ENCODE measurements at regions not wholly inside any gene's neighbourhood (a gene's known extent, or its start where the extent isn't known, plus 50 kb on each side); places are given as distances from the start of the nearest gene placed in this dataset.

DNA sequence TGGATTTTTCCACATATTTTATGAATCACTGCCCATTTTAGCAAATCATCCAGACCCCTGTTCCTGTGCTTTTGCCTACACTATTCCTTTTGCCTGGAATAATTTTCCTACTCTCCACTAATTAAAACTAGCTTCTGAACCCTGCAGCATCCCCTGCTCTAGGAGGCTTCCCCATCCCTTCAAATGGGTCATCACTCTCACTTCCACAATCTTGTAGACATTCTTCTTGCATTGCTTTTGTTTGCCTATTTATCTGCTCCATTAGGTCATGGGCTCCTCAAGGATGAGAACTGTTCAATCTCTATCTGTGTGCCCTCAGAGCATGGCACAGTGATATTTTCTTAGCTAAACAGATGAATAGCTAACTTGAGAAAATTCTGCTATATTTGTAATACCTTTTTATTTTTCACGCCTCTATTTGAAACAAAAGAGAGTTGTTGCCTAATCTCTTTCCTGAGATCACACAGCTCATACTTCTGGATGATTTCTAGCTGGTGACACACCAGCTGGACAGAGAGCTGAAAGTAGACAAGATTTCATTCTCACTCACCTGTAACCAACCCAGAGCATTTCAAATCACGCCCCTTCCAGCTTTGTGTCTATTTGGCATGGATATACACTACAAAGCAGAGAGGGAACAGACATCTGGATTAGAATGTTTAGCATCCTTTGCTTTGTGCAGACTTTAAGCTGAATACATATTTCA lies 466.0 kb downstream of the FOXO1 start:
- H3K27ac Mint-ChIP-seq, result no peak overlapping the region
- no peaks in the 10 kb centered on the region for H3K36me3 Mint-ChIP-seq (ENCODE audit: low read depth)
- peaks cover 5% of the 10 kb centered on the region; the same call in 1 of the 2 replicates for H3K9me3 Mint-ChIP-seq
- TF ChIP-seq, protein P1, sequence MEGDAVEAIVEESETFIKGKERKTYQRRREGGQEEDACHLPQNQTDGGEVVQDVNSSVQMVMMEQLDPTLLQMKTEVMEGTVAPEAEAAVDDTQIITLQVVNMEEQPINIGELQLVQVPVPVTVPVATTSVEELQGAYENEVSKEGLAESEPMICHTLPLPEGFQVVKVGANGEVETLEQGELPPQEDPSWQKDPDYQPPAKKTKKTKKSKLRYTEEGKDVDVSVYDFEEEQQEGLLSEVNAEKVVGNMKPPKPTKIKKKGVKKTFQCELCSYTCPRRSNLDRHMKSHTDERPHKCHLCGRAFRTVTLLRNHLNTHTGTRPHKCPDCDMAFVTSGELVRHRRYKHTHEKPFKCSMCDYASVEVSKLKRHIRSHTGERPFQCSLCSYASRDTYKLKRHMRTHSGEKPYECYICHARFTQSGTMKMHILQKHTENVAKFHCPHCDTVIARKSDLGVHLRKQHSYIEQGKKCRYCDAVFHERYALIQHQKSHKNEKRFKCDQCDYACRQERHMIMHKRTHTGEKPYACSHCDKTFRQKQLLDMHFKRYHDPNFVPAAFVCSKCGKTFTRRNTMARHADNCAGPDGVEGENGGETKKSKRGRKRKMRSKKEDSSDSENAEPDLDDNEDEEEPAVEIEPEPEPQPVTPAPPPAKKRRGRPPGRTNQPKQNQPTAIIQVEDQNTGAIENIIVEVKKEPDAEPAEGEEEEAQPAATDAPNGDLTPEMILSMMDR (IDR thresholded peaks at IDR 0.05), result no peak
- H3K27me3 Mint-ChIP-seq (ENCODE audit: insufficient read depth), result peaks cover 2% of the 10 kb centered on the region
- DNase-seq, result no peak
- no peaks in the 10 kb centered on the region for H3K4me1 Mint-ChIP-seq (ENCODE audit: low read depth)
- no peak overlapping the region for H3K4me3 Mint-ChIP-seq

DNA sequence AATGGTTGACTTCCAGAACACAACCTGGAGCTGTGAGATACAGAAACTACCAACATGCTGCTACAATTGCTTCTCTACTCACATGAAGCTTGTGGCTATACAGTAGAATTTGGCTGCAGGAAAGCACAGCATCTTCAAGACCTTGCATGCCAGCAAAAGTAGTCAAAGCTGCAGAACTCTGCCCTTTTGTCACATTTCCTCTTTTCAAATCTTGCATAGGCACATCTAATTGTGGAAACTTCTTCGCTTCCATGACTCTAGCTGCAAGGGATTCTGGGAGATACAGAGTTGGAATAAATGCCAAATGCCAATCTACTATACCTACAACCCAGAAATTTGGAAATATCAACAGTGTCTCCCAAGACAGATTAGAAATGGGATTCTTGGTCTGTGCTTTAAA lies 462.2 kb downstream of the FOXO1 start:
- peaks cover 10% of the 10 kb centered on the region for H3K9me3 Mint-ChIP-seq
- H3K4me1 Mint-ChIP-seq (ENCODE audit: low read depth), result peaks cover 4% of the 10 kb centered on the region; the same call in 1 of the 2 replicates
- no peak overlapping the region for H3K4me3 Mint-ChIP-seq
- no peak overlapping the region for H3K27ac Mint-ChIP-seq
- no peaks in the 10 kb centered on the region for H3K36me3 Mint-ChIP-seq (ENCODE audit: low read depth)
- TF ChIP-seq, protein P1 (IDR thresholded peaks at IDR 0.05), result no peak
- H3K27me3 Mint-ChIP-seq (ENCODE audit: insufficient read depth), result peaks cover 2% of the 10 kb centered on the region
- no peak for DNase-seq

GRCh38 chr13:40205771-40206240 lies 460.6 kb downstream of the FOXO1 start:
- Mint-ChIP-seq H3K27ac (no peak overlapping the region), H3K4me3 (no peak overlapping the region), H3K4me1 (ENCODE audit: low read depth) (peaks cover 4% of the 10 kb centered on the region; the same call in 1 of the 2 replicates), H3K27me3 (ENCODE audit: insufficient read depth) (peaks cover 5% of the 10 kb centered on the region), H3K9me3 (peaks cover 10% of the 10 kb centered on the region), H3K36me3 (ENCODE audit: low read depth) (no peaks in the 10 kb centered on the region)
- no peak for DNase-seq
- TF ChIP-seq, protein P1 (IDR thresholded peaks at IDR 0.05), result no peak

- H3K9me3 Mint-ChIP-seq, result peaks cover 10% of the 10 kb centered on the region
- H3K27ac Mint-ChIP-seq, result no peak overlapping the region
- H3K27me3 Mint-ChIP-seq (ENCODE audit: insufficient read depth), result peaks cover 5% of the 10 kb centered on the region
- DNase-seq, result no peak
- H3K4me3 Mint-ChIP-seq, result no peak overlapping the region
- peaks cover 4% of the 10 kb centered on the region; the same call in 1 of the 2 replicates for H3K4me1 Mint-ChIP-seq (ENCODE audit: low read depth)
- TF ChIP-seq, protein P1 (IDR thresholded peaks at IDR 0.05), result no peak
- H3K36me3 Mint-ChIP-seq (ENCODE audit: low read depth), result no peaks in the 10 kb centered on the region
Measured at GRCh38 chr13:40206241-40207000, 460.0 kb downstream of the FOXO1 start.

DNA sequence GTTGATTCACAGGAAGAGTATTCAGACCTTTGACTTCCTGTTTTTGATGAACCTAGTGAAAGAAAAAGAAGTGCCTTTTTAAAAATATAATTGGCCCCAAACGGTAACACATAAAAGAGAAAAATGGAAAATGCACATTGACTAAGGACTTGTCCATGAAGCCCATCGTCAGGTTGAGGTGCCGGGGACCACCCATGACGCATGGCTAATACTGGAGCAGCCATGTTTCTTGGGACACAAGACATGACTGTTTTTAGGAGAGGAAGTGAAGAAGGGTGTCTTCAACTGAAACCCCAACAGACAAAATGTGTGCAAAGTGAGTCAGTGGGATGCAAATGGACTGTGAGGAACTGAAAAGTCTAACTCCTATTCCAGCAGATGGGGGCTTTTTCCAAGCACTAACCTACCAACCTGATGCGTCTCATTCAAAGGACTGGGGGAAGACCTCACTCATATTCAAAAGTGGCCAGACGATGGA lies 459.4 kb downstream of the FOXO1 start:
- TF ChIP-seq, protein P1 (IDR thresholded peaks at IDR 0.05), result no peak
- Mint-ChIP-seq H3K4me1 (ENCODE audit: low read depth) (peaks cover 4% of the 10 kb centered on the region; the same call in 1 of the 2 replicates), H3K27me3 (ENCODE audit: insufficient read depth) (peaks cover 4% of the 10 kb centered on the region), H3K9me3 (peaks cover 10% of the 10 kb centered on the region), H3K36me3 (ENCODE audit: low read depth) (no peaks in the 10 kb centered on the region), H3K27ac (no peak overlapping the region), H3K4me3 (no peak overlapping the region)
- no peak for DNase-seq

Measured in HFFc6 (cell line).